AG04450 (cell line): ENCODE measurements at regions not wholly inside any gene's neighbourhood (a gene's known extent, or its start where the extent isn't known, plus 50 kb on each side); places are given as distances from the start of the nearest gene placed in this dataset.

Source experiments
- CTCF ChIA-PET: fragments of 300-600, 350-600 bp; formaldehyde crosslinking; extraction: SDS; loops from one replicate; lab custom pipeline; 2022; ENCODE audit warnings: antibody characterized with exemption, inconsistent platforms; lab: Charles Lee
- POLR2A ChIA-PET: fragments of 350-600 bp; formaldehyde crosslinking; extraction: SDS; loops from one replicate; lab custom pipeline; 2021; ENCODE audit warnings: antibody characterized with exemption, inconsistent platforms; lab: Yijun Ruan, JAX
- DNase-seq: peaks from one replicate; pipeline ENCODE4 v3.0.0-alpha.2; 2011; ENCODE audit warnings: low read depth, low spot score
- H3K27ac ChIP-seq: one replicate; pipeline ENCODE4 v1.5.1; 2012; ENCODE audit warnings: low read depth, low read length, control low read depth
- H3K27me3 ChIP-seq: one replicate; pipeline ENCODE4 v1.6.0; 2012; ENCODE audit warnings: low read length; ENCODE audit not compliant: control insufficient read depth, insufficient read depth
- H3K4me3 ChIP-seq: 2 replicates; pipeline ENCODE4 v1.5.1; 2011; ENCODE audit warnings: mild to moderate bottlenecking, low read depth, low read length, control low read depth
- H3K9me3 ChIP-seq: 2 replicates; pipeline ENCODE4 v1.5.1; 2012; ENCODE audit warnings: low read length; ENCODE audit not compliant: control insufficient read depth, insufficient read depth
- TF ChIP-seq, protein P1 (sequence below): IDR thresholded peaks from 2 replicates; pipeline ENCODE4 v1.5.1; 2011; ENCODE audit warnings: low read depth, low read length, control low read depth, inconsistent platforms

DNA sequence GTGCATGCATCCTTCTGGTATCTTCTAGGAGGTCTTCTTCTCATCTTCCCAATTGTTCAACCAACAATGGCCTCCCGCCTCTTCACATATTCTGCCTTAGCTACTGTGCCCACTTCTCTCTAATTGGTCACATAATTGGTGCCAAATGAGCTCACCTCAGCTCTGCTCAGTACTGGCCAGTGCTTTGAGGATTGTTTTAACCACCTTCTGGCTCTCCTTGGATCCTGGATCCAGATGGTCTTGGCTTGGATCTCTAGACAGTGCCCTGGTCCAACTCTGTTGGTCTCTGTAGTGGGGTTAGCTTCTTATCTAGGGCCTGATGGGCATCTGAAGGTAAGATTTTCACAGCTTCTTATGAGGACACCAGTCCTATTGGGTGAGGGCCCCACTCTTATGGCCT is 820.8 kb downstream of the TYW1 start:
- H3K9me3 ChIP-seq, result peaks cover 35% of the 10 kb centered on the region
- no peak for DNase-seq
- CTCF ChIA-PET, result no interaction called here
- H3K27ac ChIP-seq, result no peak overlapping the region
- H3K27me3 ChIP-seq, result no peaks in the 10 kb centered on the region
- TF ChIP-seq, protein P1, sequence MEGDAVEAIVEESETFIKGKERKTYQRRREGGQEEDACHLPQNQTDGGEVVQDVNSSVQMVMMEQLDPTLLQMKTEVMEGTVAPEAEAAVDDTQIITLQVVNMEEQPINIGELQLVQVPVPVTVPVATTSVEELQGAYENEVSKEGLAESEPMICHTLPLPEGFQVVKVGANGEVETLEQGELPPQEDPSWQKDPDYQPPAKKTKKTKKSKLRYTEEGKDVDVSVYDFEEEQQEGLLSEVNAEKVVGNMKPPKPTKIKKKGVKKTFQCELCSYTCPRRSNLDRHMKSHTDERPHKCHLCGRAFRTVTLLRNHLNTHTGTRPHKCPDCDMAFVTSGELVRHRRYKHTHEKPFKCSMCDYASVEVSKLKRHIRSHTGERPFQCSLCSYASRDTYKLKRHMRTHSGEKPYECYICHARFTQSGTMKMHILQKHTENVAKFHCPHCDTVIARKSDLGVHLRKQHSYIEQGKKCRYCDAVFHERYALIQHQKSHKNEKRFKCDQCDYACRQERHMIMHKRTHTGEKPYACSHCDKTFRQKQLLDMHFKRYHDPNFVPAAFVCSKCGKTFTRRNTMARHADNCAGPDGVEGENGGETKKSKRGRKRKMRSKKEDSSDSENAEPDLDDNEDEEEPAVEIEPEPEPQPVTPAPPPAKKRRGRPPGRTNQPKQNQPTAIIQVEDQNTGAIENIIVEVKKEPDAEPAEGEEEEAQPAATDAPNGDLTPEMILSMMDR, result no peak
- H3K4me3 ChIP-seq, result no peak overlapping the region
- POLR2A ChIA-PET, result no interaction called here

- TF ChIP-seq, protein P1, result no peak
- DNase-seq, result no peak
- Histone ChIP-seq H3K9me3 (peaks cover 26% of the 10 kb centered on the region), H3K4me3 (no peak overlapping the region), H3K27ac (no peak overlapping the region), H3K27me3 (no peaks in the 10 kb centered on the region)
- POLR2A ChIA-PET, result no interaction called here
- CTCF ChIA-PET, result no interaction called here
Observed at GRCh38 chr7:67821116-67821515, 824.5 kb downstream of the TYW1 start.

- ChIA-PET CTCF (no interaction called here), POLR2A (no interaction called here)
- H3K27me3 ChIP-seq, result no peaks in the 10 kb centered on the region
- TF ChIP-seq, protein P1, result no peak
- no peak overlapping the region for H3K4me3 ChIP-seq
- peaks cover 31% of the 10 kb centered on the region for H3K9me3 ChIP-seq
- no peak overlapping the region for H3K27ac ChIP-seq
- DNase-seq, result no peak
Observed at GRCh38 chr7:67823345-67823744, 826.7 kb downstream of the TYW1 start.

DNA sequence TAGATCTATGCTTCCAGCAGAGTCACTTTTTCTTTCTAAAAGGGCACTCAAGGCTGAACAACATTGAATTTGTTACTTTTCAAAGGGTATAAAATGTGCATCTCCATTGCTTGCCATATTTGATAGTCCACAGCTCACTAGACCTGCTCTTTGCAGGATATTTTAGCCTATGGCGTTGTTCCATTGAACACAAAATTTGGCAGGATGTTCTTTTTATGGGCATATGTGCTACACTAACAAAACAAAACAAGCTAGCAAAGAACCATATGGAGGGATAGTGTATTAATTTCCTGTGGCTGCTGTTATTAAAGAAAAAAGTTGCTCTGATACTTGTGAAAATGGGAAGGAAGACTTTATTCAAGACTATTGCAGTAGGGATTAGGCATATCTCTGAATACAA is 828.7 kb downstream of the TYW1 start:
- TF ChIP-seq, protein P1, result no peak
- ChIA-PET POLR2A (no interaction called here), CTCF (no interaction called here)
- Histone ChIP-seq H3K27ac (no peak overlapping the region), H3K27me3 (no peaks in the 10 kb centered on the region), H3K4me3 (no peak overlapping the region), H3K9me3 (peaks cover 29% of the 10 kb centered on the region)
- DNase-seq, result no peak

DNA sequence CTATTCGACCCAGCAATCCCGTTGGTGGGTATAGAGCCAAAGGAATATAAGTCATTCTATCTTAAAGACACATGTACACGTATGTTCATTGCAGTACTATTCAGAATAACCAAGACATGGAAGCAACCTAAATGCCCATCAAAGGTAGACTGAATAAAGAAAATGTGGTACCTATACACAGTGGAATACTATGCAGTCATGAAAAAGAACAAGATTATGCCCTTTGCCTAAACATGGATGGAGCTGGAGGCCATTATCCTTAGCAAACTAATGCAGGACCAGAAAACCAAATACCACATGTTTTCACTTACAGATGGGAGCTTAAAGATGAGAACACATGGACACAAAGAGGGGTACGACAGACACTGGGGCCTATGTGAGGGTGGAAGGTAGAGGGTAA is 845.3 kb downstream of the TYW1 start:
- Histone ChIP-seq H3K4me3 (no peak overlapping the region), H3K27me3 (no peaks in the 10 kb centered on the region), H3K9me3 (peaks cover 24% of the 10 kb centered on the region), H3K27ac (no peak overlapping the region)
- DNase-seq, result no peak
- TF ChIP-seq, protein P1, result no peak
- ChIA-PET POLR2A (no interaction called here), CTCF (no interaction called here)
